MCF 10A (cell line): ENCODE measurements at regions not wholly inside any gene's neighbourhood (a gene's known extent, or its start where the extent isn't known, plus 50 kb on each side); places are given as distances from the start of the nearest gene placed in this dataset.

ENCODE experiments used
- BruUV-seq: library from RNA; stranded (reverse); fragments of 400-500 nt; replicated peaks from 2 replicates; lab custom pipeline; 2021; lab: Mats Ljungman, UMichigan
- CTCF ChIA-PET: fragments of 300-600 bp; sonication (Branson Sonifier 250); formaldehyde crosslinking; extraction: SDS; loops from one replicate; lab custom pipeline; 2021; ENCODE audit warnings: antibody characterized with exemption, inconsistent platforms; lab: Yijun Ruan, JAX
- POLR2A ChIA-PET: fragments of 300-600, 350-650 bp; sonication (Branson Sonifier 250); formaldehyde crosslinking; extraction: SDS; loops from one replicate; lab custom pipeline; 2020; ENCODE audit warnings: antibody characterized with exemption, inconsistent platforms; lab: Yijun Ruan, JAX
- DNase-seq: peaks from one replicate; pipeline ENCODE4 v3.0.0-alpha.2; 2018; ENCODE audit not compliant: unreplicated experiment
- H3K27ac Mint-ChIP-seq: one replicate; pipeline ENCODE4 v1.8.0; 2022; ENCODE audit warnings: mild to moderate bottlenecking, low read depth, mixed read lengths; ENCODE audit not compliant: unreplicated experiment
- H3K27me3 Mint-ChIP-seq: one replicate; pipeline ENCODE4 v1.8.0; 2022; ENCODE audit warnings: mixed read lengths; ENCODE audit not compliant: insufficient read depth, unreplicated experiment
- H3K36me3 Mint-ChIP-seq: one replicate; pipeline ENCODE4 v1.8.0; 2022; ENCODE audit warnings: mild to moderate bottlenecking, moderate library complexity, mixed read lengths; ENCODE audit not compliant: insufficient read depth, unreplicated experiment
- H3K4me1 Mint-ChIP-seq: one replicate; pipeline ENCODE4 v1.8.0; 2022; ENCODE audit warnings: mixed read lengths; ENCODE audit not compliant: insufficient read depth, unreplicated experiment
- H3K4me3 Mint-ChIP-seq: one replicate; pipeline ENCODE4 v1.8.0; 2022; ENCODE audit warnings: mild to moderate bottlenecking, moderate library complexity, mixed read lengths; ENCODE audit not compliant: unreplicated experiment
- H3K9me3 Mint-ChIP-seq: one replicate; pipeline ENCODE4 v1.8.0; 2022; ENCODE audit warnings: mixed read lengths; ENCODE audit not compliant: unreplicated experiment
- CTCF ChIP-seq: fragments of 200-600 bp; IDR thresholded peaks from one replicate; pipeline ENCODE4 v1.8.0; 2022; ENCODE audit warnings: antibody characterized with exemption, mild to moderate bottlenecking; ENCODE audit not compliant: unreplicated experiment
- intact Hi-C: fragments of 100-400 bp; cut with micrococcal nuclease; formaldehyde crosslinking; loops from 2 replicates; pipeline ENCODE4 v1.14.1; 2022

- no peaks in the 10 kb centered on the region for H3K36me3 Mint-ChIP-seq
- CTCF ChIA-PET: no interaction called here
- peaks cover 44% of the 10 kb centered on the region for H3K9me3 Mint-ChIP-seq
These were observed 618.1 kb upstream of the RBFOX1 start for GRCh38 chr16:6714510-6714909.

GRCh38 chr16:6709736-6710135 is 622.9 kb upstream of the RBFOX1 start:
- POLR2A ChIA-PET: no interaction called here
- no peak for DNase-seq
- no peaks in the 10 kb centered on the region for H3K27me3 Mint-ChIP-seq
- H3K36me3 Mint-ChIP-seq: no peaks in the 10 kb centered on the region
- TF ChIP-seq CTCF: no peak
- no peaks in the 10 kb centered on the region for H3K4me1 Mint-ChIP-seq
- H3K4me3 Mint-ChIP-seq: no peak overlapping the region
- CTCF ChIA-PET: interaction anchor here (0.6 kb wide), 1 partner anchor 52 kb away, joined by 5 read pairs; no protein-coding TSS in a partner anchor
- peaks cover 54% of the 10 kb centered on the region for H3K9me3 Mint-ChIP-seq
- H3K27ac Mint-ChIP-seq: no peak overlapping the region
- no TSS peak for BruUV-seq
- intact Hi-C loops: no loop called here

More at GRCh38 chr16:6714510-6714909, 618.1 kb upstream of the RBFOX1 start:
- no peaks in the 10 kb centered on the region for H3K4me1 Mint-ChIP-seq
- H3K4me3 Mint-ChIP-seq: no peak overlapping the region
- no peak for TF ChIP-seq CTCF
- H3K27ac Mint-ChIP-seq: no peak overlapping the region
- POLR2A ChIA-PET: no interaction called here
- H3K27me3 Mint-ChIP-seq: no peaks in the 10 kb centered on the region
- intact Hi-C loops: no loop called here
- DNase-seq: no peak
- BruUV-seq: no TSS peak

- Mint-ChIP-seq H3K27ac (no peak overlapping the region), H3K36me3 (no peaks in the 10 kb centered on the region), H3K27me3 (no peaks in the 10 kb centered on the region), H3K4me3 (no peak overlapping the region), H3K4me1 (no peaks in the 10 kb centered on the region), H3K9me3 (peaks cover 60% of the 10 kb centered on the region)
- TF ChIP-seq CTCF: no peak
- BruUV-seq: no TSS peak
- POLR2A ChIA-PET: no interaction called here
- intact Hi-C loops: no loop called here
- CTCF ChIA-PET: interaction anchor here (0.8 to 1.1 kb wide), 3 partner anchors 18 to 25 kb away, joined by 3 read pairs; no protein-coding TSS in a partner anchor
- no peak for DNase-seq
These were observed 623.9 kb upstream of the RBFOX1 start for GRCh38 chr16:6708576-6709215.

GRCh38 chr16:6704306-6704930 is 628.2 kb upstream of the RBFOX1 start:
- intact Hi-C loops: no loop called here
- H3K4me1 Mint-ChIP-seq: no peaks in the 10 kb centered on the region
- no peak overlapping the region for H3K4me3 Mint-ChIP-seq
- H3K9me3 Mint-ChIP-seq: peaks cover 47% of the 10 kb centered on the region
- ChIA-PET CTCF (interaction anchor here (0.5 kb wide), 1 partner anchor 240 kb away, joined by 3 read pairs; no protein-coding TSS in a partner anchor), POLR2A (no interaction called here)
- TF ChIP-seq CTCF: no peak
- no peaks in the 10 kb centered on the region for H3K36me3 Mint-ChIP-seq
- H3K27ac Mint-ChIP-seq: no peak overlapping the region
- no TSS peak for BruUV-seq
- no peaks in the 10 kb centered on the region for H3K27me3 Mint-ChIP-seq
- no peak for DNase-seq
